ENCODE measurements at regions not wholly inside any gene's neighbourhood (a gene's known extent, or its start where the extent isn't known, plus 50 kb on each side); places are given as distances from the start of the nearest gene placed in this dataset.

GRCh38 chr2:222146488-222146887 is 152.3 kb downstream of the PAX3 start:
- DNase-seq: no peak

- no peak for DNase-seq
Observed at GRCh38 chr2:222142027-222142426, 156.8 kb downstream of the PAX3 start.

- DNase-seq: no peak
Observed at GRCh38 chr2:222136106-222136630, 162.6 kb downstream of the PAX3 start.

- no peak for DNase-seq
Observed at GRCh38 chr2:222134654-222135053, 164.1 kb downstream of the PAX3 start.

- no peak for DNase-seq
Observed at GRCh38 chr2:222133897-222134296, 164.9 kb downstream of the PAX3 start.

- no peak for DNase-seq
Observed at GRCh38 chr2:222130855-222131254, 167.9 kb downstream of the PAX3 start.

- DNase-seq: no peak
Observed at GRCh38 chr2:222127660-222128059, 171.1 kb downstream of the PAX3 start.

- DNase-seq: no peak
Observed at GRCh38 chr2:222120933-222121332, 177.9 kb downstream of the PAX3 start.

- no peak for DNase-seq
Observed at GRCh38 chr2:222115296-222115695, 183.5 kb downstream of the PAX3 start.

- DNase-seq: no peak
Observed at GRCh38 chr2:222108957-222109585, 189.7 kb downstream of the PAX3 start.

GRCh38 chr2:222108497-222108896 is 190.3 kb downstream of the PAX3 start:
- no peak for DNase-seq

GRCh38 chr2:222105046-222105445 is 193.8 kb downstream of the PAX3 start:
- no peak for DNase-seq

GRCh38 chr2:222102575-222103349 is 196.0 kb downstream of the PAX3 start:
- no peak for DNase-seq

GRCh38 chr2:222100704-222101699 is 197.8 kb downstream of the PAX3 start:
- DNase-seq: no peak

- DNase-seq: no peak
Observed at GRCh38 chr2:222088561-222088960, 210.2 kb downstream of the PAX3 start.

- DNase-seq: no peak
Observed at GRCh38 chr2:222087998-222088397, 210.8 kb downstream of the PAX3 start.

- DNase-seq: no peak
Observed at GRCh38 chr2:222082201-222082600, 216.6 kb downstream of the PAX3 start.

GRCh38 chr2:222080141-222080540 is 218.7 kb downstream of the PAX3 start:
- DNase-seq: no peak

GRCh38 chr2:222076973-222077690 is 221.7 kb downstream of the PAX3 start:
- no peak for DNase-seq

- DNase-seq: no peak
Observed at GRCh38 chr2:222074674-222075073, 224.1 kb downstream of the PAX3 start.

GRCh38 chr2:222071911-222072310 is 226.9 kb downstream of the PAX3 start:
- DNase-seq: no peak

GRCh38 chr2:222064286-222064685 is 234.5 kb downstream of the PAX3 start:
- no peak for DNase-seq

All from SHP77 treated with DMSO at 0.1 percent for 48 hours (cell line).